Stimulated activated CD8-positive, alpha-beta memory T cell treated with anti-CD3 and anti-CD28 coated beads, Interleukin-7, amount 100 ng/mL, for 1 hour (primary cell): ENCODE measurements at regions not wholly inside any gene's neighbourhood (a gene's known extent, or its start where the extent isn't known, plus 50 kb on each side); places are given as distances from the start of the nearest gene placed in this dataset.

Experiments
- DNase-seq, 2 donors: peaks; one replicate each; pipeline ENCODE4 v3.0.0-alpha.2; 2020; ENCODE audit warnings: low read depth in 2 of 2

GRCh38 chr7:67422601-67423000 lies 426.0 kb downstream of the TYW1 start:
- no peak for DNase-seq

- DNase-seq: no peak
These were observed 426.4 kb downstream of the TYW1 start for GRCh38 chr7:67423065-67423464.

GRCh38 chr7:67426654-67427053 lies 430.0 kb downstream of the TYW1 start:
- no peak for DNase-seq

- no peak for DNase-seq
These were observed 433.1 kb downstream of the TYW1 start for GRCh38 chr7:67429735-67430134.

GRCh38 chr7:67432536-67433234 lies 436.1 kb downstream of the TYW1 start:
- DNase-seq: no peak

- no peak for DNase-seq
These were observed 439.4 kb downstream of the TYW1 start for GRCh38 chr7:67435894-67436535.

GRCh38 chr7:67438198-67438882 lies 441.7 kb downstream of the TYW1 start:
- no peak for DNase-seq

- no peak for DNase-seq
These were observed 442.4 kb downstream of the TYW1 start for GRCh38 chr7:67438913-67439505.

- DNase-seq: no peak
These were observed 443.7 kb downstream of the TYW1 start for GRCh38 chr7:67440321-67440720.

GRCh38 chr7:67445728-67446127 lies 449.1 kb downstream of the TYW1 start:
- no peak for DNase-seq

- no peak for DNase-seq
These were observed 450.7 kb downstream of the TYW1 start for GRCh38 chr7:67447297-67447696.

GRCh38 chr7:67448271-67448670 lies 451.6 kb downstream of the TYW1 start:
- no peak for DNase-seq

- no peak for DNase-seq
These were observed 453.5 kb downstream of the TYW1 start for GRCh38 chr7:67450171-67450570.

GRCh38 chr7:67451306-67451705 lies 454.7 kb downstream of the TYW1 start:
- no peak for DNase-seq

- no peak for DNase-seq
These were observed 455.9 kb downstream of the TYW1 start for GRCh38 chr7:67452516-67453026.

GRCh38 chr7:67453580-67454380 lies 457.1 kb downstream of the TYW1 start:
- no peak for DNase-seq

- no peak for DNase-seq
These were observed 458.9 kb downstream of the TYW1 start for GRCh38 chr7:67455508-67455907.

GRCh38 chr7:67462781-67463191 lies 466.2 kb downstream of the TYW1 start:
- DNase-seq: no peak

- no peak for DNase-seq
These were observed 466.7 kb downstream of the TYW1 start for GRCh38 chr7:67463316-67463715.

- no peak for DNase-seq
These were observed 467.4 kb downstream of the TYW1 start for GRCh38 chr7:67463983-67464382.

- no peak for DNase-seq
These were observed 469.5 kb downstream of the TYW1 start for GRCh38 chr7:67466109-67466508.
